HEK293 (cell line): ENCODE measurements at regions not wholly inside any gene's neighbourhood (a gene's known extent, or its start where the extent isn't known, plus 50 kb on each side); places are given as distances from the start of the nearest gene placed in this dataset.

Experiments
- TCF7L2 ChIP-seq: IDR thresholded peaks from 2 replicates; pipeline ENCODE4 v1.6.1; 2011; ENCODE audit warnings: low read depth, mild to moderate bottlenecking, inconsistent platforms, low read length, moderate library complexity, borderline replicate concordance
- ZNF140 ChIP-seq: fragments of 450-650 bp; formaldehyde crosslinking; IDR thresholded peaks from 2 replicates; pipeline ENCODE4 v1.5.1; 2016; ENCODE audit warnings: missing biosample characterization, missing genetic modification characterization
- ZNF354C ChIP-seq: fragments of 450-650 bp; formaldehyde crosslinking; IDR thresholded peaks from 2 replicates; pipeline ENCODE4 v1.5.1; 2016; ENCODE audit warnings: missing biosample characterization, missing genetic modification characterization, low read depth, borderline replicate concordance
- TF ChIP-seq, protein P1 (sequence below): fragments of 450-650 bp; formaldehyde crosslinking; IDR thresholded peaks from 2 replicates; pipeline ENCODE4 v1.5.1; 2017; ENCODE audit warnings: missing biosample characterization, missing genetic modification characterization
- TF ChIP-seq, protein P2 (sequence below): fragments of 450-650 bp; formaldehyde crosslinking; IDR thresholded peaks from 2 replicates; pipeline ENCODE4 v1.5.1; 2016; ENCODE audit warnings: missing biosample characterization, missing genetic modification characterization
- TF ChIP-seq, protein P3 (sequence below): fragments of 450-650 bp; formaldehyde crosslinking; IDR thresholded peaks from 2 replicates; pipeline ENCODE4 v1.5.1; 2016; ENCODE audit warnings: missing biosample characterization, missing genetic modification characterization

DNA sequence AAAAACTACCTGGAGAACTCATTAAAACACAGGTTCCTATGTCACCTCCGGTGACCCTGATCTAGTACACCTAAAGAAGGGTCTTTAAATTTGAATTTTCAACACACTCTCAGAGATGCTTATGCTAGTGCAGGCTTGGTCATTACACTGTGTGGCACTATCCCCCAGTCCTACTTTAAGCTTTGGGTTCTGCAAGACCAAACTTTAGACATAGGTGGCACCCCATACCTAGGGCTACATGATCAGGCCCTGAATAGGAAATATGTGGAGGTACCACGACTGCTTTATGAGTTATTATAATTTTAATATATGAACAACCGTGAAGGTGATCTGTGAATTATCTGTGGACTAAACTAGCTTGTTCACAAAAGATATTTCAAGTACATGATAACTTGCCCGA lies 201.3 kb upstream of the OR13F1 start:
- TF ChIP-seq ZNF140 (tag by site-specific recombination) (no peak), TCF7L2 (no peak), ZNF354C (no peak)
- TF ChIP-seq, protein P1, sequence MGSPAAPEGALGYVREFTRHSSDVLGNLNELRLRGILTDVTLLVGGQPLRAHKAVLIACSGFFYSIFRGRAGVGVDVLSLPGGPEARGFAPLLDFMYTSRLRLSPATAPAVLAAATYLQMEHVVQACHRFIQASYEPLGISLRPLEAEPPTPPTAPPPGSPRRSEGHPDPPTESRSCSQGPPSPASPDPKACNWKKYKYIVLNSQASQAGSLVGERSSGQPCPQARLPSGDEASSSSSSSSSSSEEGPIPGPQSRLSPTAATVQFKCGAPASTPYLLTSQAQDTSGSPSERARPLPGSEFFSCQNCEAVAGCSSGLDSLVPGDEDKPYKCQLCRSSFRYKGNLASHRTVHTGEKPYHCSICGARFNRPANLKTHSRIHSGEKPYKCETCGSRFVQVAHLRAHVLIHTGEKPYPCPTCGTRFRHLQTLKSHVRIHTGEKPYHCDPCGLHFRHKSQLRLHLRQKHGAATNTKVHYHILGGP (tag by site-specific recombination) = no peak
- TF ChIP-seq, protein P2, sequence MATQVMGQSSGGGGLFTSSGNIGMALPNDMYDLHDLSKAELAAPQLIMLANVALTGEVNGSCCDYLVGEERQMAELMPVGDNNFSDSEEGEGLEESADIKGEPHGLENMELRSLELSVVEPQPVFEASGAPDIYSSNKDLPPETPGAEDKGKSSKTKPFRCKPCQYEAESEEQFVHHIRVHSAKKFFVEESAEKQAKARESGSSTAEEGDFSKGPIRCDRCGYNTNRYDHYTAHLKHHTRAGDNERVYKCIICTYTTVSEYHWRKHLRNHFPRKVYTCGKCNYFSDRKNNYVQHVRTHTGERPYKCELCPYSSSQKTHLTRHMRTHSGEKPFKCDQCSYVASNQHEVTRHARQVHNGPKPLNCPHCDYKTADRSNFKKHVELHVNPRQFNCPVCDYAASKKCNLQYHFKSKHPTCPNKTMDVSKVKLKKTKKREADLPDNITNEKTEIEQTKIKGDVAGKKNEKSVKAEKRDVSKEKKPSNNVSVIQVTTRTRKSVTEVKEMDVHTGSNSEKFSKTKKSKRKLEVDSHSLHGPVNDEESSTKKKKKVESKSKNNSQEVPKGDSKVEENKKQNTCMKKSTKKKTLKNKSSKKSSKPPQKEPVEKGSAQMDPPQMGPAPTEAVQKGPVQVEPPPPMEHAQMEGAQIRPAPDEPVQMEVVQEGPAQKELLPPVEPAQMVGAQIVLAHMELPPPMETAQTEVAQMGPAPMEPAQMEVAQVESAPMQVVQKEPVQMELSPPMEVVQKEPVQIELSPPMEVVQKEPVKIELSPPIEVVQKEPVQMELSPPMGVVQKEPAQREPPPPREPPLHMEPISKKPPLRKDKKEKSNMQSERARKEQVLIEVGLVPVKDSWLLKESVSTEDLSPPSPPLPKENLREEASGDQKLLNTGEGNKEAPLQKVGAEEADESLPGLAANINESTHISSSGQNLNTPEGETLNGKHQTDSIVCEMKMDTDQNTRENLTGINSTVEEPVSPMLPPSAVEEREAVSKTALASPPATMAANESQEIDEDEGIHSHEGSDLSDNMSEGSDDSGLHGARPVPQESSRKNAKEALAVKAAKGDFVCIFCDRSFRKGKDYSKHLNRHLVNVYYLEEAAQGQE (tag by site-specific recombination) = no peak
- TF ChIP-seq, protein P3, sequence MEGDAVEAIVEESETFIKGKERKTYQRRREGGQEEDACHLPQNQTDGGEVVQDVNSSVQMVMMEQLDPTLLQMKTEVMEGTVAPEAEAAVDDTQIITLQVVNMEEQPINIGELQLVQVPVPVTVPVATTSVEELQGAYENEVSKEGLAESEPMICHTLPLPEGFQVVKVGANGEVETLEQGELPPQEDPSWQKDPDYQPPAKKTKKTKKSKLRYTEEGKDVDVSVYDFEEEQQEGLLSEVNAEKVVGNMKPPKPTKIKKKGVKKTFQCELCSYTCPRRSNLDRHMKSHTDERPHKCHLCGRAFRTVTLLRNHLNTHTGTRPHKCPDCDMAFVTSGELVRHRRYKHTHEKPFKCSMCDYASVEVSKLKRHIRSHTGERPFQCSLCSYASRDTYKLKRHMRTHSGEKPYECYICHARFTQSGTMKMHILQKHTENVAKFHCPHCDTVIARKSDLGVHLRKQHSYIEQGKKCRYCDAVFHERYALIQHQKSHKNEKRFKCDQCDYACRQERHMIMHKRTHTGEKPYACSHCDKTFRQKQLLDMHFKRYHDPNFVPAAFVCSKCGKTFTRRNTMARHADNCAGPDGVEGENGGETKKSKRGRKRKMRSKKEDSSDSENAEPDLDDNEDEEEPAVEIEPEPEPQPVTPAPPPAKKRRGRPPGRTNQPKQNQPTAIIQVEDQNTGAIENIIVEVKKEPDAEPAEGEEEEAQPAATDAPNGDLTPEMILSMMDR (tag by site-specific recombination) = no peak
